G401.6 (cell line): ENCODE measurements at regions not wholly inside any gene's neighbourhood (a gene's known extent, or its start where the extent isn't known, plus 50 kb on each side); places are given as distances from the start of the nearest gene placed in this dataset.
A peak's percentile ranks its signal among the peaks of the same experiment; 100 is the strongest.

Source experiments
- FAIRE-seq: peaks from 2 replicates; lab custom pipeline; 2012; peaks lifted over from hg19 to GRCh38; lab: Jason Lieb, UNC

DNA sequence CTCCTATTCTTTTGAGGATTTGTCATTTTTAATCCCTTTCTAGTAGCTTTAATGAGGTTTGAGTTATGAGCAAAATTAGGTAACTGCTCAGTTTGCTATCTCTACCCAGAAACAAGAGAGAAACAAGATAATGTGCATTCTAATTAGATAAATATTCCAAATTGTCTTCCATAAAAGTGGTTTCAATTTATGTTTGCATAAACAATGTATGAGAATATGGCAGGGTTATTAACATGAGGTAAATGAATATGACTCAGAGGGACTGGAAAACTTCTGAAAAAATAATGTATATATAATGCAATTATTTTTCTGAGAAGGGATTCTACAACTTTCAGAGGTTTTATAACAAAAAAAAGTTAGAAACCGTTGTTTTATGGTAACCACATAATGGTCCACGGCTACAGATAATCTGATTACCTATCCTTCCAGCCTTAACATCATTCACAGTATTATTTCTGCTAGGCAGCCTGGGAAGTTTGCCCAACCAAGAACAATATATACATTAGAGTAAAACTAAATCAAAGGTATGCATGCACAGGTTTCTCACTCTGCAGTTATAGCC lies 101.2 kb downstream of the CRPPA start:
- no peak for FAIRE-seq

DNA sequence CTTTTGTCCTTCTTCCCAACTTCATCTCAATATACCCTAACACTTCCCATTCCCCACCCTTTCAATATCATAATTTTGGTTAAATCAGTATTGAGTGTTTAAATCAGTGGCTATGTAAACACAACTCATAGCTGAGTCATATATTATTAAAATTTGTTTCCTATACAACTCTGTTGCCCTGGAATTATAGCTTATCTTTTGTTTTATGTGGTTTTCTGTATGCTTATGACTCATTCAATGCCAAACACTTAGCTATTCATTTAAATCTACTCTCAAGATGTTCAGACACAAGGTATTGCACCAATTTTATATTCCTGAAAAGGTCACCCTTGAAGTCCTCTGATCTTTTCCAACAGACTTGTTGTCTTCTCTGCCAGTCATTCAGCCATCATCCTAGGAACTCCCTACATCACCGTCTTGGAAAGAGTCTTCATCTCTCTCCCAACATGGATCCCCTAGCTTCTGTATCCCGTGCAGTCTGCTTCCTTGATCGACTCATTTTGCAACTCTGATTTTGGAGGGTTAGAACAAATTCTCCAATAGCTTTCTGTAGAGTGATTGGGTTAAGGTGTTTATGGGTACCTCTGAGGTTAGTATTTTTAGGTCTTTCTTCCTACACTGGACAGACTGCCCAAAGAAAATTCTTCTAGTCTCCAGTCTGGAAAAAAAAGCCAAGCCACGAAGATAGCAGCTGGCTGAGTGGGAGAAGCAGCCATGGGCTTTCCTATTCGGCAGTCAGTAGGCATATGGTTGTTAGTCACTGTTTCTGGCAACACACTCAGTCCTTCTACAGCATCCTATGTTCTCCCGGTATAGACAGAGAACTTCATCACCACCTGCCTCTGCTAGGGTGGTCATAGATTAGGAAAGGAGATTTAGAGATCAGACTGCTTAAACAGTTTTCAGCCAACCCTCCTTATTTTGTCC lies 102.1 kb downstream of the CRPPA start:
- FAIRE-seq: no peak

DNA sequence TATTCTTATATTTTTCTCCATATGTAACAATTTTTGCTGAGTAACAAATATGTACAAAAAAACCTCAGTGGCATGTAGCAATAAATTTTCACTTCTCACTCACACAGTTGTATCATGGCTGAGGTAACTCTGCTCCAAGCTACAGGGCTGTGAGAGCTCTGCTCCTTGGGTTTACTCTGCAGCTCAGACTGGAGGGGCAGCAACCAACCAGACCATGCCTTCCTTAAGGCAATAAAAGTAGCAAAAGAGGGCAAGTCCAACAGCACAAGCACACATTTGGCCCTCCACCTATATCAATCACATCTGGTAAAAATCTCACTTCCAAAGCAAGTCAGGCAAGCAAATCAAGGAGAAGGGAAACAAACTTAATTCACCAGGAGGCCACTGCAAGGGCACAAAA lies 102.9 kb downstream of the CRPPA start:
- FAIRE-seq: no peak

DNA sequence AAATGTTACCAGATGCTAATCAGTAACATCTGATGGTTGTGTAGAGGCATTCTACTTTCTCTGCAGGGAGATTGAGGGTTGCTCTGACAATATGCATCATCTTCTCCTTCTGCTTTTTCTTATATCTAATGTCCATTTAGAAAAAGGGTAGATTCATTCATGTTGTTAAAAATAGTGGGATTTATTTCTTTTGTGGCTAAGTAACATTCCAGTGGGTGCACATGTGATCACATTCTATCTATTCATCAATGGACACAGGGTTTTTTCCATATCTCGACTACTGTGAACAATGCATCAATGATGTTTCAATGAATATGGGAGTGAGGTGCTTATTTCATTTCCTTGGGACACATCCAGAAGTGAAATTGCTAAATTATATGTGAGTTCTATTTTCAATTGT lies 103.9 kb downstream of the CRPPA start:
- FAIRE-seq: no peak

GRCh38 chr7:16315280-16315679 lies 106.1 kb downstream of the CRPPA start:
- FAIRE-seq: no peak

GRCh38 chr7:16309129-16309528 lies 112.2 kb downstream of the CRPPA start:
- no peak for FAIRE-seq

GRCh38 chr7:16301291-16301690 lies 120.0 kb downstream of the CRPPA start:
- no peak for FAIRE-seq

- FAIRE-seq: no peak
These were observed 120.9 kb downstream of the CRPPA start for GRCh38 chr7:16300361-16300895.

DNA sequence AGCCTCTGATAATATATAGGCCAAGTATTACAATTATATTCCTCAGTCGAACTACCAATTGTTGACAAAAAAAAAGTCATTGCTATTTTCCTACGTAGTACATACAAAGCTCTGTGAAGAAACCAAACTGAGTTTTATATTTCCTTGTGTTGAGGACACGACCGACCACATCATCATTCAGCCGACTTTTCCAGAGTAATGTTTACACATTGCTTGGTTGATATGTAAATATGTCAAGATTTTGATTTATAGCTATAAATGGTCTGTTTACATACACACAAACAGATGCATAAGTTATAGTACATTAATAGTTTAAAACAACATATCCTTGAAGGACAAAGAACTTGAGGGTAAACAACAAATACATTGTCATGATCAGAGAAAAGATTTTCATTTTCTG lies 121.5 kb downstream of the CRPPA start:
- no peak for FAIRE-seq

DNA sequence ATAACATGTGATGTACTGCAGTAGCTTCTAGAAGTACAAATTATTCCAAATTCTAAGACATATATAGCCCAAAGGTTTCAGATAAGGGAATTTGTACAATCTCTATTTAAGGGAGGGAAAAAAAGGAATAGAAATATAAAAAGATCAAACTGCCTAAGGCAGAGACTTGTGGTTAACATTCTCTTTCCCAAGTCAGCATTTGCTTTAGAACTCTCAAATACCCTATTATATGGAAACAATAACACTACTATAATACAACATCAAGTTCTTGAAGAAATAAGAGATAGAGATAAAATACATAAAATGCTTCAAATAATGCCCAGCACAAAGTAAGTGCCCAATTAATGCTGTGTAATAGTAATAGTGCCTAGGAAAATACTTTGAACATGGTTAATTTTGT lies 123.1 kb downstream of the CRPPA start:
- FAIRE-seq: no peak

- FAIRE-seq: no peak
These were observed 125.8 kb downstream of the CRPPA start for GRCh38 chr7:16295558-16295957.

DNA sequence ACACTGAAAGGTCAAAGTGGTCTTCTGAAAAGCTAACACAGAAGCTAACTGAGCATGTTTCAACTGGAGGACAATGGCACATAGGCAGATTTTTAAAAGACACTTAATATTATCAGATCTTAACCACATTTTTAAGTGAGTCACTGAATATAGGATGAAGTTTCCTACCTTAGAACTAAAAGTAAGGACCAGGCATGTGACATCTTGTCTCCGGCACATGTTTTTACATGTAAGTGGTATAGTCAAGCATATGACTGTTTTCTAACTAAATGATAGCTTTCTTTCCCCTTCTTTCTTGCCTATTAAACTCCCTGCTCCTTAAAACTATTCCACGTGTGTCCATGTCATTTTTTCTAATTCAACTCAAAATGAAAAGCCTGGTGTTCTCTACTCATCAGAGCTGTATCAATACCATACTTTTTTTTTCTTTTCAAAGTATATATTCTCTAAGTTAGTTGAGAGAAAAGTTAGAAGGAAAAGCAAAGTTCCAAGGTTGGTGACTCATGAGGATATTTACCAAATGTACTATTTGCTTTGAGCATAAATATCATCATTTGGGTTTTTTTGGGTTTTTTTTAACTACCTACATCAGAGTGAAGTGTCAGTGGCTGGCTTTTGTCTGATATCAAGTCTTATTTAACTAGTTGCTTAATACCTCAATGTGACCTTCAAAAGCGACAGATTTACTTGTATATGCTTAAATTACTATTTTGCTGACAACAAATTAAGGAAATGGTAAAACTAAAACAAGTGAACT lies 127.5 kb downstream of the CRPPA start:
- FAIRE-seq: no peak

DNA sequence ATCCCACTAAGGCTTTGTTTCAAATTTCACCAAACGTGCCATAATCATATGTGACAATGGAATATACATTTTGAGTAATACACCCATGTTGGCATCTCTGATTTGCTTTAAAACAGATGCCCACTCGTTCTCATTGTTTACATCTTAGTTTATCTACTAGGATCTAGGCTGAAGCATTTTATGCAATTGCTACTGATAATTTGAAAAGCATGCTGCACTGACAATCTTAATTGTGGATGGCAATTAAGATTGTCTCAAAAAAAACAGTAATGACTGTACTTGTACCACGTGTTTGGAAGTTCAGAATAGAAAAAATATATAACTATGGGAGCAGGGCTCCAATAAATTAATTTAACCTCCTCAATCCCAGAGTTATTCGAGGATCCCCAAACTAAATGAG lies 136.8 kb downstream of the CRPPA start:
- FAIRE-seq: no peak

DNA sequence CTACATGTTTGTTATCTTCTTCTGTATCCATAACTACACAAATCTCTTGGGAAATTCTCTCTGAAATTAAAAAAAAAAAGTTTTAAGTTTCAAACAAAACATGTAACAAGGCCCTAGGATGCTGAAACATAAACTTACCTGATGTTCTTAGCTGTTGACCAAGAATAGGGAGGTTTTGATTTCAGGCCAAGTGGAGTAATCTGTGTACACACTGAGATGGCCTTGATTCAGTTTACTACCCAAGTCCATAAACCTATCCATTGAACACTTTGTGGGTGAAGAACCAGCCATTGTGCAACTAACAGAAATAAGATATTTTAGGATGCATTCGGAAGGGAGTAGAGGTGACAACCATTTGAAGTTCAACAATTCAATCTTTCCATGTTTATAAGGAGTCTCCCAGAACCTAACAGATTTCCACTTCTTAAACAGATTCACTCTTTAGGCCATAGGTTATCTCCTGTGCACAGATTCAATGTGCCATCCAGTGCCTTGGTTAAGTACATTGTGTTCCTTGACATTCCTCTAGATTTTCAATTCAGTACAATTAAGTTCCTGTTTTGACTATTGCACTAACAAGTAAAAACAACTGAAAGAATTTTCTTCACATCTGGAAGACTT lies 143.1 kb downstream of the CRPPA start:
- FAIRE-seq: no peak

- FAIRE-seq: no peak
These were observed 149.2 kb downstream of the CRPPA start for GRCh38 chr7:16271990-16272665.

GRCh38 chr7:16271355-16271915 lies 149.9 kb downstream of the CRPPA start:
- FAIRE-seq: no peak

GRCh38 chr7:16270844-16271243 lies 150.5 kb downstream of the CRPPA start:
- no peak for FAIRE-seq

- no peak for FAIRE-seq
These were observed 152.2 kb downstream of the CRPPA start for GRCh38 chr7:16268821-16269768.

GRCh38 chr7:16267953-16268820 lies 153.2 kb downstream of the CRPPA start:
- FAIRE-seq: peak; percentile 52
